OCI-LY7 (cell line): ENCODE measurements at regions not wholly inside any gene's neighbourhood (a gene's known extent, or its start where the extent isn't known, plus 50 kb on each side); places are given as distances from the start of the nearest gene placed in this dataset.

ENCODE experiments used
- CTCF ChIP-seq: fragments of 200-600 bp; sonication (generic); conservative IDR thresholded peaks from 2 replicates; pipeline ENCODE4 v1.5.1; 2014; ENCODE audit warnings: mild to moderate bottlenecking, antibody characterized with exemption, low read length, moderate library complexity, mixed read lengths
- EZH2phosphoT487 ChIP-seq: fragments of 200-600 bp; sonication (generic); IDR thresholded peaks from 2 replicates; pipeline ENCODE4 v1.6.1; 2018; ENCODE audit warnings: low read depth, borderline replicate concordance, mild to moderate bottlenecking, mixed run types, antibody characterized with exemption, low read length, moderate library complexity, mixed read lengths

- no peak for TF ChIP-seq CTCF
- TF ChIP-seq EZH2phosphoT487 = no peak
These were observed 720.9 kb downstream of the DIPK2A start for GRCh38 chr3:144692488-144692887.
